NCI-H1436 treated with DMSO at 0.1 percent for 48 hours (cell line): ENCODE measurements at regions not wholly inside any gene's neighbourhood (a gene's known extent, or its start where the extent isn't known, plus 50 kb on each side); places are given as distances from the start of the nearest gene placed in this dataset.
"Not testable (repeated sequence)": the region's sequence is repeated elsewhere in the genome, so short reads cannot be mapped to it uniquely, and the experiment has no call there.

Experiments
- DNase-seq: peaks from one replicate; lab custom pipeline; 2025; lab: John Stamatoyannopoulos, UW

GRCh38 chr5:124901081-124901480 is 154.6 kb upstream of the ZNF608 start:
- no peak for DNase-seq

GRCh38 chr5:124902097-124902821 is 155.8 kb upstream of the ZNF608 start:
- no peak for DNase-seq

- DNase-seq = no peak
Observed at GRCh38 chr5:124905256-124906130, 159.1 kb upstream of the ZNF608 start.

DNA sequence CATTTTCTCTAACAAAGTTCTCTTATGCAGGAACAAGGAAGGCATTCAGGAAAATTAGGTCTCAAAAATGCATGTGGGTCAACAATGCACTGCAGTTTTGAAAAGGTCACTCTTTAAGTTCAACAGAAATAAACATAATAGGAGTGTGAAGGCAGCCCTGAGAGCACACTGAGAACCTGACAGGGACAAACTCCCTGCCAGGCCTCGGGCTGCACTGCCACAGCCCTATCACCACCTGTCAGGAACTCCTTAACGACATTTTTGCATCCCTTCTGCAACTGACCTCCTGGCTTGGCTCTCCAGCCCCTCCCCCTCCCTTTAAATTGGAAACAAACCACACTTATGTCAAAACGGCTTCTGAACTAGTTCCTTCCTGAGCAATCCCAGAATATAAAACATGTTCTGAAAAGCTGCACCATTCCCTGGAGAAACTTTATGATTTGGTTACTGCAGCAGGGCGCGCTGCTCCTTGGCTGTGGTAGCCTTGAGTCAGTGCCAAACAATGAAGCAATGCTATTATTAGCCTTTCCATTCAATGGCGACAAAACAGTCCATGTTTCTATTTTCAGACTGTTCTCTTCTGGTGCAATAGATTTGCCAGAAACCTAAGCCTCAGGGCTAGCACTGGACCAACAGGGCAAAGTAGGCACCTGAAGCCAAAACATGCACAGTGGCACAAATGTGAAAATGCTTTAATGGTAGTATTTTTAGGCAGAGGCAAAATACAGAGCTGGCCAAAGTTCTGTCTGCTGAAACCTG is 160.1 kb upstream of the ZNF608 start:
- DNase-seq = no peak

DNA sequence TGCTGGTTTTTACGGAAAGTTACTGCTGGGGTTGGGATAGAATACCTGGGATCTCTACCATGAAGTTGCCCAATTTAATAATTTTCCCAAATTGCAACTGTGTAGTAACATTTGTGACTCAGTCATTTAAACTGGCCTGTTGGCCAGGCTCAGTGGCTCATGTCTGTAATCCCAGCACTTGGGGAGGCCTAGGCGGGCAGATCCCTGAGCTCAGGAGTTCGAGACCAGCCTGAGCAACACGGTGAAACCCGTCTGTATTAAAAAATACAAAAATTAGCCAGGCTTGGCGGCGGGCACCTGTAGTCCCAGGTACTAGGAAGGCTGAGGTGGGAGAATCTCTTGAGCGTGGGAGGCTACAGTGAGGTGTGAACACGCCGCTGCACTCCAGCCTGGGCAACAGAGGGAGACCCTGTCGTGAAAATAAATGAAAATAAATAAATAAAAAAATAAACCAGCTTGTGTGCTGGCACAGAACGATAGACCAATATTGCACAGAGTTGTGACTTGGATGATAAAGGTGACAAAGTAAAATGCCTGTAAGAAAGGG is 160.7 kb upstream of the ZNF608 start:
- no peak for DNase-seq

GRCh38 chr5:124908581-124909451 is 162.4 kb upstream of the ZNF608 start:
- DNase-seq = peak; percentile 94

DNA sequence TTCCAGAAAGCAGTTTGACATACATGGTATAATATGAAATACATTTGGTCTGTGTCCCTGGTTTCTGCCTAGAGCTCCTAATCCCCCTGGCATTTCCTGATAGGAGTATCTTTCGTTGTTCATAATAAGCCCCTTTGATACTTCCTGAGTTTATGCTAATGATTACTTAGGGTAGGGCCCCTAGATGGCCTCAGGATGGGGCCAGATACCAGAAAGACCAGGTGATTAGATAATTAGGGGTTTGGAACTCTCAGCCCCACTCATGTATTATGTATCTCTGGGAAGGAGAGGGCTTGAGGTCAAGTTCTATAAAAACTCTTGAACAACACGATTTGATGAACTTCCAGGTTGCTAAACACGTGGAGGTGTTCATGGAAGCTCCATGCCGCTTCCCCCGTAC is 163.3 kb upstream of the ZNF608 start:
- no peak for DNase-seq

DNA sequence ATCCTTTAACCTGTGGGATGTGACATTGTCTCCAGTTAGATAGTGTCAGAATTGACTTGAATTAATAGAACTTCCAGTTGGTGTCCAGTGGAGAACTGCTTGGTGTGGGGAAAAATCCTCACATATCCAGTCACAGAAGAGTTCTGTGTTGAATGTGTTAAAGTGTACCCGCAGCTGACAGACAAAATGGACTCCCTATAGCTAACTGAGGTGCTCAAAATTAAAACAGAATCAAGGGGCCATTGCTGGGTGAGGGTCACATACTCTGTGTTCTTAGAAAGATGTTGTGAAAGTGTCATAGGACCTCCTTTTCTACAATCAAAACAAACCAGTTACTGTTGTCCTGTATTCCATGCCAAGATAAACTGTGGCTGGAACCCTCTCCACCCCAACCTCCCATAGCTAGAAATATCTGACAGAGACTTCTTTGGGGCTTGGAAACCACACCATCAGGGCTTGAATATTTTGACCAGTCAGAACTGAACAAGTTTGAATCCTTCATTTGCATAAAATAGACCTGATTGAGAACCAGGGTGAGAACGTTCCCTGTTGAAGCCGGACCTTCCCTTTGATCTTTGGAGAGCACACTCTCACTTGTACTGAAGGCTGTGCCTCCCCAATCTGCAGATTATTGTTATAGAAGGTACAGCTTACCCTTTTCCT is 164.0 kb upstream of the ZNF608 start:
- DNase-seq = no peak

GRCh38 chr5:124912638-124913328 is 166.3 kb upstream of the ZNF608 start:
- DNase-seq = no peak

- DNase-seq = no peak
Observed at GRCh38 chr5:124913329-124913653, 166.9 kb upstream of the ZNF608 start.

DNA sequence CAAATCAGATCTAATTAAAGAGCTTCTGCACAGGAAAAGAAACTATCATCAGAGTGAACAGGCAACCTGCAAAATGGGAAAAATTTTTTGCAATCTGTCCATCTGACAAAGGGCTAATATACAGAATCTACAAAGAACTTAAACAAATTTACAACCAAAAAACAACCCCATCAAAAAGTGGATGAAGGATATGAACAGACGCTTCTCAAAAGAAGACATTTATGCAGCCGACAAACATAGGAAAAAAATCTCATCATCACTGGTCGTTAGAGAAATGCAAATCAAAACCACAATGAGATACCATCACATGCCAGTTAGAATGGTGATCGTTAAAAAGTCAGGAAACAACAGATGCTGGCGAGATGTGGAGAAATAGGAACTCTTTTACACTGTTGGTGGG is 169.9 kb upstream of the ZNF608 start:
- DNase-seq = not testable (repeated sequence)

- no peak for DNase-seq
Observed at GRCh38 chr5:124918618-124919017, 172.2 kb upstream of the ZNF608 start.

- no peak for DNase-seq
Observed at GRCh38 chr5:124919076-124919475, 172.6 kb upstream of the ZNF608 start.

DNA sequence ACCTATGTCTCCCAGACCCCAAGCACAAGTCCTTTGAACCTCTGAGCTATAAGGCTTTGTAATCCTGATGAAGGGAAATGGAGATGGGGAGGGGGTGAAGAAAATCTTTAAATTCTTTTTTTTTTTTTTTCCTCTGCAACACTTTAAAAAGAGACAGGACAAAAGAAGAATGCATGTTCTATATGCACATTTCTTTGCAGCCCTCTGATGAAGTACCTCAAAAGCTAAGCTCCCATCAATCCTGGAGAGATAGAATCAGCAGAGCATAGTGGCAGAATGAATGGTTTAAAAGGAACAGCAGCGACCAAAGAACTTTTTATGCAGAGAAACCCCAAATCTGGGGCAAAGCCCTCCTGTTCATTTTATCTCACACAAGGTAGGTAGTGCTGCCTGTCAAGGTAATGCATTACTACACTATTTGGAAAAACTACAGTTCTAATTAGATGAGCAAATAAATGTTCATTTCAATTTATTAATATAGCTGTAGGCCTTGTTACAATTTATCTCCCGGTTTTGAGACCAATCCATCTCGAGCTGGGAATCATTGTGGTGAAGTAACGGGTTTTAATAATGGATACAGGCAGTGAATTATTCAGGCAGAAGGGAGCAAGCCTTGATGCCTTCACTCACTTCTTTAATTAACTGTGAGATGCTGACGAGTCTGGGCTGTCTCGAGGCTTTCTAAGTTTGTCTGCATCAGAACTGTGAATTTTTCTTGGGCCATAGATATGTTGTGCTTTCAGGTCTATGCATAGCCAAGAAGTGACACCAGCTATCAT is 173.5 kb upstream of the ZNF608 start:
- DNase-seq = no peak

- no peak for DNase-seq
Observed at GRCh38 chr5:124920909-124921666, 174.6 kb upstream of the ZNF608 start.

GRCh38 chr5:124921694-124922093 is 175.3 kb upstream of the ZNF608 start:
- no peak for DNase-seq

DNA sequence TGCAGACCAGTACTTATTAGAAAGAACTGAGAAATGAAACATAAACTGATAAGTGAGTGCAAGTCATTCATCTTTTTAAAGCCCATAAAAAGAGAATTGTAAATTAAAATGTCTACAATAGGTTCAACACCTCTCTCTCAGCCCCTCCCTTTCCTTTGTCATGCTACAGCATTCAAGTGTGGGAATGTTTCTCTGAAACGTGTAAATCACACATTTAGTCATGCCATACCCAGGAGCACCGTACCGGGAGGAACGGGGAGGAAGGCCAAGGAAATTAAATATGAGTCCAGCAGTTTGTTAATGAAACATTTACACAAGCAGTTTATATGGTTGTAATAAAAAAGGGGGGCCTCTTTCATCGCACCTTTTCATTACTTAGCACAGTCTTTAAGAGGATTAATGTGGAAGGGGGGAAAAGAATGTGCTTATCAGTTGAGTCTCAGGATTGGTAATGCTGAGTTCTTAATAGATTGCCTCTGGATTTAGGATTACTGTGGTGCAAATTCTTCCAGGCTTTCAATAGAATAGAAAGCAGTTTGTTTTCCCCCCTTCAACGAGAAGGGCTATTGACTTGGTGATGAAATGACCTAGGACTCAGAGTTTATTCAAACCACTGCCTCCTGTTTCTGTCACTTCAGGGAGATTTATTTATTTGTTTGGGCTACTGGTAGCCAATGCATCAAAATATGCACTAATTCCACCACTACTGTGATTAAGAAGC is 176.0 kb upstream of the ZNF608 start:
- DNase-seq = no peak

- peak; percentile 91 for DNase-seq
Observed at GRCh38 chr5:124923131-124923530, 176.7 kb upstream of the ZNF608 start.
